HPDE6-E6E7 (cell line): ENCODE measurements at regions not wholly inside any gene's neighbourhood (a gene's known extent, or its start where the extent isn't known, plus 50 kb on each side); places are given as distances from the start of the nearest gene placed in this dataset.
"Not testable (repeated sequence)": the region's sequence is repeated elsewhere in the genome, so short reads cannot be mapped to it uniquely, and the experiment has no call there.

Experiments used
- DNase-seq: peaks from one replicate; pipeline ENCODE4 v3.0.0; 2011; ENCODE audit warnings: missing footprints; ENCODE audit errors: extremely low spot score

DNA sequence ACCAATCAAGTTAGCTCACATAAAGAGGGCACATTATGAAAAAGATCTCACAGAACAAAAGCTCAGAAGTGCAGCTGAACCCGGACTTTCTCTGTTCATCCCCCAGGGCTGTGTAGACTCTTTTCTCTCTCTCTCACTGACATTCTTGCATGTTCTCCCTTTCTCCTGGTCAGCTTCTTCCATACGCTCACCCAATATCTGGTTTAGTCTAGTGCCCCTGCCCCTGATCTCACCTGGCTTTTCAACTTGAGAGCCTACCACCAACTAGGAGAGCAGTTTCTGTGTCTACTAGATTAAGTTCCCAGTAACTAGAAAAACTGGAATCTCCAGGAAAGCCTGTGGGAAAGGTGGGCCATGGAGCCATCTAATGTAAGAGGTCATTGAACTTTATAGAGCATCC is 126.9 kb upstream of the GRIK3 start:
- no peak for DNase-seq

DNA sequence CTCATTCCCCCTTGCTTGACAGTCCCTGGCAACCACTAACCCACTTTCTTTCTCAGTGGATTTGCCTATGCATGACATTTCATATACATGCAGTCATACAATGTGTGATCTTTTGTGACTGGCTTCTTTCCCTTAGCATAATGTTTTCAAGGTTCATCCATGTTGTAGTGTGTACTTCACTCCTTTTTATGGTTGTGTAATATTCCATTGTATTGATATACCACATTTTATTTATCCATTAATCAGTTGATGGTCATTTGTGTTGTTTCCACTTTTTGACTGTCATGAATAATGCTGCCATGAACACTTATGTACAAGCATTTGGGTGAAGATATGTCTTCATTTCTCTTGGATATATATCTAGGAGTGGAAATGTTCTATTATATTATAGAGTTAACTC is 127.7 kb upstream of the GRIK3 start:
- DNase-seq: no peak

DNA sequence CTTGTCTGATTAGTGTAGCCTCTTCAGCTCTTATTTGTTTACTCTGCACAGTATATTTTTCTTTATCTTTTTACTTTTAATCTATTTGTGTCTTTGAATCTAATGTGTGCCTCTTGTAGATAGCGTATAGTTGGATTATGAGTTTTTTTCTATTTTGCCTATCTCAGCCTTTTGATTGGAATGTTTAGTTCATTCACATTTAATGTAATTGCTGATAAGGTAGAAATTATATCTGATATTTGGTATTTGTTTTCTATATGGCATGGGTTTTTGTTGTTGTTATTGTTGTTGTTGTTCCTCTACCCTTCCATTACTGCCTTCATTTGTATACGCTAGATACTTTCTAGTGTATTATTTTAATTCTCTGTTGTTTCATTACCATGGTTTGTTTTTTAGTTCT is 131.7 kb upstream of the GRIK3 start:
- no peak for DNase-seq

DNA sequence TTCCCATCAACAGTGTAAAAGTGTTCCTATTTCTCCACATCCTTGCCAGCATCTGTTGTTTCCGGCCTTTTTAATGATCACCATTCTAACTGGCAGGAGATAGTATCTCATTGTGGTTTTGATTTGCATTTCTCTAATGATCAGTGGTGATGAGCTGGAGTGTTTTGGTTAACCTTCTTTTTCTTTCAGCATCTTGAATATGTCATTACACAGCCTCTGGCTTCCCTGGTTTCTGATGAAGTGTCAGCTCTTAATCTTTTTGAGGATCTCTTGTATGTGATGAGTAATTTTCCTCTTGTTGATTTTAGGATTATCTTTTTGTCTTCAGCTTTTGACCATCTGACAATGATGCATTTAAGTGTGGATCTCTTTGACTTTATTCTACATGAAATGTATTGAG is 133.2 kb upstream of the GRIK3 start:
- no peak for DNase-seq

DNA sequence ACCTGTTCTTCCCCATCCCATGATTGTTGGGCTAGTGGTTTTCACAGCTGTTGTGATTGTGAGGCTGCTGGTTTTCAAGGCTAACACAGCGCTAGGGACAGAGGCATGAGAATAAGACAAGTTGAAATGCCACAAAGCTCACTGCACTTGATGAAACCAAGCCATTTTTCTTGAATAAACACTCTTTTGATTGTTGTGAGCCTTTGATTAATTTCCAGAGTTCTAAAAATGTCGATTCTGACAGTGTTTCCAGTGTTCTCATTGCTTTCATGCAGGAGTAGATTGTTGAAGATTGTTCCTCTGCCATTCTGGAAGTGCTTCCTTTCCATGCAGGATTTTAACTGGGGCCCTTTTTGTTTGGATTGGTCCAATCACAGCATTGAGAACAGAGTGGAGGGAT is 134.9 kb upstream of the GRIK3 start:
- no peak for DNase-seq

DNA sequence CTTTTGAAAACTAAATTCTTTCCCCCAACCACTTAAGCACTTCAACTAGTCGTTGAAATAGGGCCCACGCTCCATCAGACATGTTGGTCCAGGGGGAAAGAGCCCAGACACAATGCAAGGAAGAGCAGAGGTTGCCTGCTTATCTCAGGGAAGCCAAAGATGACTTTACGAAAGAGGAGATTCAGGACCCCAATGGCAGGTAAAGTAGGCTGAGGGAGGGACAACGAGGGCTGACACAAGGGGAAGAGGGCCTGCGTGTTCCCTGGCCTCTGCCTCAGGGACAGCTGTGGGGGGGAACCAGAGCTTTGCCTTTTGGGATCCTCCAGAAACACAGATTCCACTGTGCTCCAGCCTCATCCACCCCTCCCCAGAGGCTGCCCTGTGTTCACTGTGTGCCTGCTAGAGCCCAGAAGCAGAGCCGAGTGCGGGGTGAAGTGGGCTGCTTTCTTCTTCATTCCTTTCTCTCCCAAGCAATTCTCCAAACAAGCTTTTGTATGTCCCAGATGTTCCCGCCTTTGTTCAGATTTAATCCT is 135.5 kb upstream of the GRIK3 start:
- DNase-seq: no peak

DNA sequence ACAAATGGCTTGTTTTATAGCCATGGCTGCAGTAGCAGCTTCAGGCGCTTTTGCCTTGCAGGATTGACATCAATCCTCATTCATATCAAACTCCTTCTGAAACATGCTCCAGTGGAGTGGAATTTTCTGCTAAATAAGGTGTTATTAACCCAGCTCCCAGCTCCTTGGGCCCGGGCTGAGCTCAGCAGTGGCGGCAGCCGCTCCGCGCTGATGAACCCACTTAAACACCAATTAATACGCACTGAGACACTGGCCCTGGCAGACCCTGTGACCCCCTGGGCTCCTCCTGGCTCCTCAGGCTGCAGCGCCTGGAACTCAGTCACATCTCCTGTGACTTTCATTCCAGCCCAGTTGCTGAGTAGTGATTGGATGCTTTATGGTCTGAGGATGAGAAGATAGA is 137.4 kb upstream of the GRIK3 start:
- no peak for DNase-seq

DNA sequence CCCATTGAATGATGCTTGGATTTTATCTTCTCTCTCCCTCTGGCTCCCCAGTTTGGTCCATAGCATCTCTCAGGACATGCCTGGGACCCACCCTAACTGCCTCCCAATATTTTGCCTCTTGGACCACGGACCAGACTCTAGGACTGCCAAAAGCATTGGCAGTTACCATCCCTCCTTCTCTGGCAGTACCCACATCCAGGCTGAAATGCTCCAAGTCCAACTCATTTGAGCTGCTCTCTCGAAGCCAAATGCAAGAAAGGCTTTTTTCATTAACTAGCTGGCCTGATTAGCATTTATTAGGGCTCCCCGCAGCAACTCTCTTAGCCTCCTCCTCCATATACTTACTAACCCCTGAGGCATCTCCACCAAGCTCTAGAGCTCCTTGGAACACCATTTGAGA is 140.0 kb upstream of the GRIK3 start:
- DNase-seq: no peak

DNA sequence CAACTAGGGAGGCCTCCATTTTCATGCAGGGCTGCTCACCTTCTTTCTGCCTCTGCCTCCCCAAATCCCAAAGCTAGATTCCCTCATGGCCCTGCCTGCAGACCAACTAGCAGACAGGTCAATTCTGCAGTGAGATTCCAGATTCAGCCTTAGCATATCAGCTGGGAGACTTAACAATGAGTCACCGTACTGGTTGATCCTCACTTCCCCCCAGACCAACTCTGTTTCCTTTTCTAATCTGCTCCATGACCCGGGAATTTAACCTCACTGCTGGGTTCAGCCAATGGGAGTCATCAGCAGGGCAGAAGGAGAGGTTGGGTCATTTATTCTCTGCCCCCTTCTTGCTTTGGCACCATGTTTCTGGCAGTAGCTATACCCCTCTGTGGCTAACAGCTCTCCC is 140.6 kb upstream of the GRIK3 start:
- no peak for DNase-seq

DNA sequence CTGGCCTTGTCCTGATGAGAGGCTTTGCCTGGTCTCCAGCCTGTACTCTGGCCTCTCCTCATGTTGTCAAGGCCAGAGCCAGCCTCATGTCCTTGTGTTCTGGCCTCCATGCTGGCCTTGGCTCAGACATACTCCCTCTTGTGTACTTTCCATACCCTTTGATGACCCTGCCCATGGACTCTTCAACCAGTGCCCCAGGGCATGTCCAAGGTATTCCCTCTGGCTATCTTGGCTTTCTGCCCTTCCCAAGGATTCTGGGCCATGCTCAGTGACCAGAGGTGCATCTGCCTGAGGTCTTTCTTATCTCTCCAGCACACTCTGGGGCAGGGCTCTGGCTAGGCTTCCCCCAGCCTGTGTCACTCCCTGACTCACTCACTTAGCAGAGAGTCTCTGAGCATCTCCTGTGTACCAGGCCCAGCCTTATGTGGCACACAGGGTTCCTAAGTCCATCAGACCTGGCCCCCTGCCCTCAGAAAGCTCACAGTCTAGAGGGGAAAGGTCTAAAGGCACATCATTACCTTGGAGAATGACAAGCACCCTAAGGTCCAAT is 141.4 kb upstream of the GRIK3 start:
- DNase-seq: no peak

DNA sequence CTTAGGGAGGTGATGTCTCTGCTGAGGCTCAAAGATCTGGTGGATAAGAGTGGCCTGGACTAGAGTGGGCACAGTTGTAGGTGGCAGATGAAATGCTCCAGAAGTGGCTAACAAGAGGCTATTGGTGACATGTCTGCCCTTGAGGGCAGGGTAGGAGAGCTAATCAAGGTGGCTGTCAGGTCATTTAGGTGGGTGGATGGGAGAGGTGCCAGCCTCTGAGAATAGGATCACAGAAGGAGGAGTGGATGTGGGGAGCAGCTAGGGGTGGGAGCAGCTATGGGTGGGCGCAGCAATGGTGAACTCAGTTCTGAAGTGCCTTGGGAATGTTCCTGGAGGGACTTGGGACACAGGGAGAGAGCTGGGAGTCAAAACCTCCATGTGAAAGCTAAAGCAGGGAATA is 142.0 kb upstream of the GRIK3 start:
- no peak for DNase-seq

DNA sequence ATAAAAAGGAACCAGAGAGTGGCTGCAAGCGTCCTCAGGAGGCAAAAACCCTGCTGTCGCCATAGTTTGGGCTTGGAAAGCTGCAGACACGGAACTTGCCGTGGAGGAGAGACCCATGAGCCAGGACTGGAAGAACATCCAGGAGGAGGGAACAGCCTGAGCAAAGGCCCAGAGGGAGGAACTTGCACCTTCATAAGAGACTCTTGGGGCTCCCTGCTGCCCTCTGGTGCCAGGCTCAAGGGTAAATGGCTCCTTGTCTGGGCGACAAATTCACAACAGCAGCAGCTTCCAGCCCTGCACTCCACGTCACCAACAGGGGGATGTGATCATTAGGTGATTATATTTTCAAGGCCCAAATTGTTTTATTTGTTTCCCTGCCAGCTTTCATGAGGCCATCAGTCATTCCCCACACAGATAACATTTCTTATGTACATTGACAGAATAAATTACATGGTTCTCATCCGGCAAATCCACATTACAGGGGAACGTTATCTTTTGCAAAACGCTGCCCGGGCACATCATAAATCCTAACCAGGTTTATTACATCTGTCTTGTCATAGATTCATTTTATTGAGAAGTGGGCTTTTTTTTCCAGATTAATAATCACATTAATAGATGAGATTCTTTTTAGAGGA is 143.0 kb upstream of the GRIK3 start:
- DNase-seq: no peak

DNA sequence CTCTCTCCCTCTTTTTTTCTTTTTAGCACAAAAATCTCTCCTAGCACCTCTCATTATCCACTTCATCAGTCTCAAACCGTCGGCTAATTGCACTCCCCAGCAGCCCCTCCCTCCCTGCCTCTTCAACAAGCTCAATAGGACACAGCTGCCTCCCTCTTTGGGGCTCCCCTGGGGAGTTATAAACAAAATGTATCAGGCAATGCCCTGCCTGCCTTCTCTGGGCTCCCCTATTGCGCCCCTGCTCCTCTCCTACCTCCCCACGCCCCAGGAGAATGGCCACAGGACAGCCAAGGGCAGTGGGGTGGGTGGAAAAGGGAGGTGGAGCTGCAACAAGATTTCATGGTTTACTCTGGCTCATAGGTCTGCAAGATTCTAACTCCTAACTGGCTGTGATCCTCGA is 147.1 kb upstream of the GRIK3 start:
- DNase-seq: no peak

DNA sequence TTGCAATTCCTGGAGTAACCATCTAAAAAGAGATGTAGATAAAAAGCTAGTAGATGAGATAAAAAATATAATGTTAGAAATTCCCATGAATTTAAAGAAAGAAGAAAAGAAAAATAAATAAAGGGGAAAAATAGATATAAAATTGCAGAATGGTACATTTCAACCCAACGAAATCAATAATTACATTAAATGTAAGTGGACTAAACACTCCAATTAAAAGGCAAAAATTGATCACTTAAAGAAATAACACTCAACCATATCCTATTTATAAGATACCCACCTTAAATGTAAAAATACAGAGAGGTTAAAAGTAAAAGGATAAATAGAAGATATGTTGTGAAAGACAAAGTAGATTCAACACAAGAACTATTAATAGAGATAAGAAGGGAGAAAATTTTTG is 150.5 kb upstream of the GRIK3 start:
- DNase-seq: no peak

DNA sequence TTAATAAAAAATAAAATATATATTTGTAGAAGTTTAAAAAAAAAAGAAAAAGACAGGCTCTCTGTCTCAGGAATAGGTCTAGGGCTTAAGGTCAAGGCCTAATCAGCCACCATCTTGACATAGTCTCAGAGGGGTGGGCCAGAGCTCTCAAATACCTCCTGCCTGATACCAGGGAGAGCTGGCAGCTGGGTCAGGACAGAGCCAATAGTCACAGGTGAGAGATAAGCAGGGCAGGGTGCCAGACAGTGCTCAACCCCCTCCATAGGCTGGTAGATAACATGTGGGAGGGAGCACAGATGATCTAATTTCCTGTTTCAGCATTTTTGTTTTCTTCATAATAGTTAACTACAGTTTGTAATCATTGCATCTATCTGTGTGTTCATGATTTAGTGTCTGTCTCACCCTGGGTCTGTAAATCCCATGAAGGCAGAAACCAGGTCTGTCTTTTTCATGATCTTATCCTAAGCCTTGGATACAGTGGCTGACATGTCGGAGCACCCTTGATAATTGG is 152.0 kb upstream of the GRIK3 start:
- no peak for DNase-seq

DNA sequence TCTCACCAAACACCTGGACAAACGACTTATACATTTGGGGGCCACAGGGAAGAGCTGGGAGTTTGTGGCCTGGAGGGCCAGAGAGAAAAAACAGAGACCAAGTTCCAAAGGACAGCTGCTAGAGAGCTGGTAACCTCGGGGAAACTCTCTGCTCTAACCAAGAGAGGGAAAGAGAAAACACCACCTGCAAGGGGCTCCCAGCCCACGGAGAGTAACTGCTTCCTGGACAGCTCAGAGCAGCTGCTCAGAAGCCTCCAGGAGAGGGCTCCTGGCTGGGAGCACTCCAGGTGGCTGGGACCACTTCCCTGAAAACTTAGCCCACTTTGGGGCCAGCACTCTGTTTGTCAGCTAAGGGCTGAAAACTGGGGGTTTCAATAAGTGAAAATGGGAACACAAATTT is 154.8 kb upstream of the GRIK3 start:
- no peak for DNase-seq

DNA sequence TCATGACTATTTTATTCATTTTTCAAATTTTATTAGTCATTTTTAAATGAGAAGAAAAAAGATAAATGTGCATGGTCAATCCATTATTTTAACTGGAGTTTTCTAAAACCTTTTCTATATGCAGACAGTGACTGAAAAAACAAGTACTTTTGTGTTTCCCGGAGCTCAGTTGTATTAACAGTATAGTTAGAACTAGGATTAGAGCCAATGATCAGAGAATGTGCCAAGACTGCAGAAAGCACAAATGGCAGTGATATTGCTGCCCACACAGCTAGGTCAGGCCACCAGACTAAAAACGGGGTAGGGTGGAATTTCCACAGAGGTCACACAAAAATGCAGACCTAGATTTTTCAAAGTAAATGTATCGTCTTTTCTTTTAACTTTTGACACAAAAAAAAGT is 163.1 kb upstream of the GRIK3 start:
- DNase-seq: no peak

DNA sequence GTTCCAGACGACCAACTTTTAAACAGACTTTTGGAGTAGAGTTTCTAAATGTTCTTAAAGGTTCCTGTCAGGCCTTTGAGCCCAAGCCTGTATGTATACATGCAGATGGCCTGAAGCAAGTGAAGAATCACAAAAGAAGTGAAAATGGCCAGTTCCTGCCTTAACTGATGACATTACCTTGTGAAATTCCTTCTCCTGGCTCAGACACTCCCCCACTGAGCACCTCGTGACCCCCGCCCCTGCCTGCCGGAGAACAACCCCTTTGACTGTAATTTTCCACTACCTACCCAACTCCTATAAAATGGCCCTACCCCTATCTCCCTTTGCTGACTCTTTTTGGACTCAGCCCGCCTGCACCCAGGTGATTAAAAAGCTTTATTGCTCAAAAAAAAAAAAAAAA is 180.0 kb upstream of the GRIK3 start:
- not testable (repeated sequence) for DNase-seq

DNA sequence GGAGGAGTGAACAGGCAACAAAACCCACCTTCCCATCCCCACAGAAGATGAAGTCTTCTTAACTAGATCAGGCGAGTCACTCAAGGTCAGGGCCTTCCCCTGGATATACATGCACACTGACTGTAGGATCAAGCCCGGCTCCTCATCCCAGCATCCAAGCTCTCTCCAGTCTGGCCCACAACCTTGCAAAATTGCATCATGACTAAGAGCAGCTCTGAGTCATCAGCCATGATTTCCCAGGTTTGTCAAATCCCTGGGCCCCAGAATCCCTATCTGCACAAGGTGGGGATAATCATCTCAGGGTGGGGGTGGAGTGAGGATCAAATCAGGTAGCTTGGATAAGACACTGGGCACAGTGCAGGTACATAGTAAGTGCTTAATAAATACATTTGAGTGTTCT is 199.3 kb upstream of the GRIK3 start:
- DNase-seq: no peak

DNA sequence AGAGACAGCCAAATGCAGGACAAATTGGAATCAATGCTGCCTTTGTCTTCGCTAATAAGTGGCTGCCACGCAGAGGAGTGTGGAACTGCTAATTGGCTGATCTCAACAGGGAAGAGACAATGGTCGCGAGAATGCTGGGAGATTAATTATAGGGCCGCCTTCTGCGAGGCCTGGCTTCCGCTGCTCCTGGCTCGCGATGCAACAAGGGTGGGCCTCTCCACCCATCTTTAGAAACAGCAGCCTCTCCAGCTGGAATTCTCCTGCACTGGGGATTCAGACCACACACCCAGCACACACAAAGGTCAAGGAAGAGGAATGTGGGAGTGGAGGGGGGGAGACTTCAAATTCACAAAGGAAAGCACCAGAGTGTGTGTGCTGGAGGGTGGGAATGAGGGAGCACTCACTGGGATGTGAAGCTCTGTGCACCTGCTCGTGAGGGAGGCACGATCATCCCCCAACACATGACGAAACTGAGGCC is 200.7 kb upstream of the GRIK3 start:
- DNase-seq: no peak

DNA sequence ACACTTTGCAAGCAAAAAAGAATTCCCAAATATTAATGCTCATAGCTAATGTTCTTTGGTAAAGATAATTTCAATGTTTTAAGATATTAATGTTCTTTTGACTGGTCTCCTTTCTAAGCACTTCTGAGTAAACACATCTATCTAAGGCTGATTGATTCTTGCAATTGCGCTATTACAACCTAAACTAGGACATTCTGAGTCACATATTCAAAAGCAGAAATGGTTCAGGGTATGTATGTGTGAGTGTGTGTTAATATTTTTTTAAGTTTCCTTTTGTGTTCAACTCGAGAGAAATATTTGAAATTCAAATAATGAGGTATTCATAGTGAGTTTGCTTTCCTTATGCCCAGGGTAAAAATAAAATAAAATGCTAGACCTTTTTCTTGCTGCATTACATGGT is 203.6 kb upstream of the GRIK3 start:
- DNase-seq: no peak

DNA sequence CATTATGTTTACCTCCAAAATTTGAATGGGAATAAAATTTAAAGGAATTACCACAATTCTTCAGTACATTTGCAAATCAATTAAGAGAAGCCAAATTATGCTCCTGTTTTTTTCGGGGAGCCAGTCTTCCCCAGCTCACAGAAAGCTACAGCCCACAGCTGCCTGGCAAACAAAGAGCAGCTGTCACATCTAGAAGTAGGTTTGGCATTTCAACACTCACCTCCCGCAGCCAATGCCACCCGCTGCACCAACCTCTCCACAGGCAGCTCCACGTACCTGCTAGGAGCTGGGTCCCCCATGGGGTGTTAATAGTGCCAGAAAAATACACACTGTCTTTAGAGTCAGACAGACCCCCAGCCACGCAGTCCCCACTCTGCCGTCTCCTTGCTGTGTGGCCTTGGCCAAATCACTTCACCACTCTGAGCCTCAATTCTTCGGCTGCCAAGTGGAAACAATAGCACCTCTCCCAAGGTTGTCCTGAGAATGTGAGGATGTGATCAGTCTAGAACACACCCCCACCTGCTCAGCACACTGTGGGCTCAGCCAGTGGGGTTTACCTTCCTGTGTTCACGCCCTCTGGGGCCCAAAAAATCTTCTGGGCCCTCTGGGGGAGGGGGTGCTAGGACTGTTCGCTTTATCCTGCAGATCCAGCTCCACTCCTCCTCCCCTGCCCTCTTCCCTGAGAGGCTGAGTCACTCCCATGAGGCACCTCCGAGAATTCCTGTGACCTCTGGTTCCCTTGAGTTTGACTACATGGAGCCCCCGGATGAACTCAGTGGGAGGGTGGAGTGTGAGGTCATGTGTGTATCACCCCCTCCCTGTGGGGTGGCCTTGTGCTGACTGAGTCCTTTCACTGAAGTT is 204.3 kb upstream of the GRIK3 start:
- no peak for DNase-seq
